ENCODE measurements at regions not wholly inside any gene's neighbourhood (a gene's known extent, or its start where the extent isn't known, plus 50 kb on each side); places are given as distances from the start of the nearest gene placed in this dataset.

DNA sequence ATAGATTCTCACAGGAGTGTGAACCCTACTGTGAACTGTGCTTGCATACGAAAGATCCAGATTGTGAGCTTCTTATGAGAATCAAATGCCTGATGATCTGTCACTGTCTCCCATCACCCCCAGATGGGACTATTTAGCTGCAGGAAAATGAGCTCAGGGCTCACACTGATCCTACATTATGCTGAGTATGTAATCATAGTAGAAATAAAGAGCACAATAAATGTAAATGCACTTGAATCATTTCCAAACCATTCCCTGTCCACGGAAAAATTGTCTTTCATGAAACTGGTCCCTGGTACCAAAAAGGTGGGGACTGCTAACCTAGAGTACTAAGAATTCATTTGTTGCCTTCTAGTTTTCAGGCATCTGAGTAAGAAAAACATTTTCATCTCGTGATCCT is 1215.8 kb upstream of the TMEM132C start:
- TF ChIP-seq, protein P1, sequence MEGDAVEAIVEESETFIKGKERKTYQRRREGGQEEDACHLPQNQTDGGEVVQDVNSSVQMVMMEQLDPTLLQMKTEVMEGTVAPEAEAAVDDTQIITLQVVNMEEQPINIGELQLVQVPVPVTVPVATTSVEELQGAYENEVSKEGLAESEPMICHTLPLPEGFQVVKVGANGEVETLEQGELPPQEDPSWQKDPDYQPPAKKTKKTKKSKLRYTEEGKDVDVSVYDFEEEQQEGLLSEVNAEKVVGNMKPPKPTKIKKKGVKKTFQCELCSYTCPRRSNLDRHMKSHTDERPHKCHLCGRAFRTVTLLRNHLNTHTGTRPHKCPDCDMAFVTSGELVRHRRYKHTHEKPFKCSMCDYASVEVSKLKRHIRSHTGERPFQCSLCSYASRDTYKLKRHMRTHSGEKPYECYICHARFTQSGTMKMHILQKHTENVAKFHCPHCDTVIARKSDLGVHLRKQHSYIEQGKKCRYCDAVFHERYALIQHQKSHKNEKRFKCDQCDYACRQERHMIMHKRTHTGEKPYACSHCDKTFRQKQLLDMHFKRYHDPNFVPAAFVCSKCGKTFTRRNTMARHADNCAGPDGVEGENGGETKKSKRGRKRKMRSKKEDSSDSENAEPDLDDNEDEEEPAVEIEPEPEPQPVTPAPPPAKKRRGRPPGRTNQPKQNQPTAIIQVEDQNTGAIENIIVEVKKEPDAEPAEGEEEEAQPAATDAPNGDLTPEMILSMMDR (IDR thresholded peaks at IDR 0.05): no peak
- TF ChIP-seq POLR2A (IDR thresholded peaks at IDR 0.05): no peak

Data from heart left ventricle (tissue), 13 donors.